HUES6 (cell line): ENCODE measurements at regions not wholly inside any gene's neighbourhood (a gene's known extent, or its start where the extent isn't known, plus 50 kb on each side); places are given as distances from the start of the nearest gene placed in this dataset.

ENCODE experiments used
- H3K27ac ChIP-seq: 2 replicates; pipeline ENCODE4 v1.7.0; 2013; ENCODE audit warnings: low read depth, mild to moderate bottlenecking, low read length, inconsistent platforms
- H3K27me3 ChIP-seq: 2 replicates; pipeline ENCODE4 v1.6.1; 2013; ENCODE audit warnings: low read length; ENCODE audit not compliant: control insufficient read depth, insufficient read depth
- H3K36me3 ChIP-seq: 2 replicates; pipeline ENCODE4 v1.6.1; 2013; ENCODE audit warnings: low read length; ENCODE audit not compliant: control insufficient read depth, insufficient read depth
- H3K4me1 ChIP-seq: 2 replicates; pipeline ENCODE4 v1.6.1; 2013; ENCODE audit warnings: low read length; ENCODE audit not compliant: control insufficient read depth, insufficient read depth
- H3K4me3 ChIP-seq: 2 replicates; pipeline ENCODE4 v1.5.1; 2013; ENCODE audit warnings: low read depth, low read length
- H3K9ac ChIP-seq: one replicate; pipeline ENCODE4 v1.6.1; 2013; ENCODE audit warnings: mild to moderate bottlenecking, low read length
- H3K9me3 ChIP-seq: 2 replicates; pipeline ENCODE4 v1.6.1; 2013; ENCODE audit warnings: low read depth, low read length; ENCODE audit not compliant: control insufficient read depth, insufficient read depth

DNA sequence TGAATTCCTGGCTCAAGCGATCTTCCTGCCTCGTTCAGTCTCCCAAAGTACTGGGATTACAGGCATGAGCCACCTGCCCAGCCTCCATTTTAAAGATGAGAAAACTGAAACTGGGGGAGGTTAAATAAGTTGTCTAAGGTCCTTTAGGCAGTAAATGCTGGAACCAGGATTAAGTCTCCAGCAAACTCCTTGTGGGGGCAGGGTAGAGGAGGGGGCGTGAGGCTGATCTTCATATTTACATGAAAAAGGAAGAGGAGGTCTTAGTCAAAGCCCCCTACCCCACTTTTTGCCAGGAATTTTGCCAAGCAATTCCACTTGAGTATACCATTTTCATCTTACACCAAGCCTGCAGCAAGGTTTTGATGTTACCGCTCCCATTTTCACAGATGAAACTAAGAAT, 76.6 kb upstream of the NR4A3 start:
- peaks cover 11% of the 10 kb centered on the region for H3K4me1 ChIP-seq
- no peak overlapping the region for H3K9ac ChIP-seq
- 0 out of 2 replicates have a peak overlapping the region, but pooled peaks have one; percentile 22 for H3K4me3 ChIP-seq
- H3K27me3 ChIP-seq: no peaks in the 10 kb centered on the region
- no peaks in the 10 kb centered on the region for H3K36me3 ChIP-seq
- no peaks in the 10 kb centered on the region for H3K9me3 ChIP-seq
- H3K27ac ChIP-seq: no peak overlapping the region

GRCh38 chr9:99746406-99746805, 75.3 kb upstream of the NR4A3 start:
- Histone ChIP-seq H3K36me3 (no peaks in the 10 kb centered on the region), H3K9ac (no peak overlapping the region), H3K4me1 (peaks cover 11% of the 10 kb centered on the region), H3K4me3 (no peak overlapping the region), H3K27ac (no peak overlapping the region), H3K9me3 (no peaks in the 10 kb centered on the region), H3K27me3 (no peaks in the 10 kb centered on the region)

DNA sequence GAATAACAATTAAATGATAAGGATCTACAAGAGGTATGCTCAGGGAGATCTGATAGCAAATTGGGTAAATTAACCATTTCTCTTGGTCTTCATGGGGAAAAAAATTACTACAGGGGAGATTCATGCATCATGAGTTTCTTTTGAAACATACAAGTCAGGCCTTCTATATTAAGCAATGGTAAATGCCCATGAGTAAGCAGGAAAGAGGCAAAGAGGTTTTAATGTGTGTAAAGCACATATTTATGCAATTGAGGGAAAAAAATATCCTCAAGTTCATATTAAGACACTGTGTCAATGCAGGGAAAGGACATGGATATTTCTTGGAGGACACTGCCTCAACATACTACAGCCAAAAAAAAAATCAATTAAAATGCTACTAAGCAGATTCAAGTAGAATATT, 73.4 kb upstream of the NR4A3 start:
- Histone ChIP-seq H3K36me3 (no peaks in the 10 kb centered on the region), H3K9me3 (no peaks in the 10 kb centered on the region), H3K4me3 (no peak overlapping the region), H3K27ac (no peak overlapping the region), H3K27me3 (no peaks in the 10 kb centered on the region), H3K4me1 (peaks cover 11% of the 10 kb centered on the region), H3K9ac (no peak overlapping the region)

- no peak overlapping the region for H3K4me3 ChIP-seq
- H3K4me1 ChIP-seq: peaks cover 11% of the 10 kb centered on the region
- no peak overlapping the region for H3K9ac ChIP-seq
- no peak overlapping the region for H3K27ac ChIP-seq
- no peaks in the 10 kb centered on the region for H3K36me3 ChIP-seq
- H3K9me3 ChIP-seq: no peaks in the 10 kb centered on the region
- no peaks in the 10 kb centered on the region for H3K27me3 ChIP-seq
Observed at GRCh38 chr9:99748676-99749075, 73.0 kb upstream of the NR4A3 start.

- H3K4me3 ChIP-seq: no peak overlapping the region
- H3K27me3 ChIP-seq: no peaks in the 10 kb centered on the region
- H3K4me1 ChIP-seq: peaks cover 9% of the 10 kb centered on the region
- no peaks in the 10 kb centered on the region for H3K36me3 ChIP-seq
- H3K9ac ChIP-seq: no peak overlapping the region
- no peak overlapping the region for H3K27ac ChIP-seq
- H3K9me3 ChIP-seq: no peaks in the 10 kb centered on the region
Observed at GRCh38 chr9:99749641-99750040, 72.0 kb upstream of the NR4A3 start.

- no peaks in the 10 kb centered on the region for H3K9me3 ChIP-seq
- no peak overlapping the region for H3K4me3 ChIP-seq
- H3K36me3 ChIP-seq: no peaks in the 10 kb centered on the region
- H3K27ac ChIP-seq: no peak overlapping the region
- no peaks in the 10 kb centered on the region for H3K27me3 ChIP-seq
- peaks cover under 1% of the 10 kb centered on the region; the same call in 1 of the 2 replicates for H3K4me1 ChIP-seq
- H3K9ac ChIP-seq: no peak overlapping the region
Observed at GRCh38 chr9:99750526-99750925, 71.2 kb upstream of the NR4A3 start.

DNA sequence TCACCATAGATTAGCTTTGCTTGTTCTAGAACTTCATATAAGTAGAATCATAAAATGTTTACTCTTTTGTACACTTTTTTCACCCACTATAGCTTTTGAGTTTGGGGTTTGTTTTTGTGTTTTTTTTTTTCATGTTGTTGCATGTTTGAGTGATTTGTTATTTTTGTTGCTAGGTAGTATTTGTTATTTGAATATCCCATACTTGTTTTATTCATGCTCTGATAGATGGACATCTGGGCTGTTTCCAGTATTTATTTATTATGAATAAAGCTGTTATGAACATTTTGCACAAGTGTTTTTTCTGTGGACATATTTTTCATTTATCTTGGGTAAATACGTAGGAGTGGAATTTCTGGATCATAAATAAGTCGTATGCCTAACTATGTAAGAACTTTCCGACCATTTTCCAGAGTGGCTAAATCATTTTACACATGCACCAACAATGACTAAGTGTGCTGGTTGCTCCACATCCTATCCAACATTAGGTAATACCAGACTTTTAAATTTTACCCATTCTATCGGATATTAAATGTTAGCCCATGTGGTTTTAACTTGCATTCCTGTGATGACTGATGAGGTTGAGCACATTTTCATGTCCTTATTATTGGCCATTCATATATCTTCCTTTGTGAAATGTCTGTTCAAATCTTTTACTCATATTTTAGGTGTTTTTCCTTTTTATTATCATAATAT, 69.1 kb upstream of the NR4A3 start:
- Histone ChIP-seq H3K9ac (no peak overlapping the region), H3K27me3 (no peaks in the 10 kb centered on the region), H3K27ac (no peak overlapping the region)

GRCh38 chr9:99753436-99753835, 68.2 kb upstream of the NR4A3 start:
- Histone ChIP-seq H3K36me3 (no peaks in the 10 kb centered on the region), H3K4me3 (no peak overlapping the region), H3K9ac (no peak overlapping the region), H3K27ac (no peak overlapping the region), H3K4me1 (no peaks in the 10 kb centered on the region), H3K27me3 (no peaks in the 10 kb centered on the region), H3K9me3 (no peaks in the 10 kb centered on the region)

More for the DNA sequence above, 69.1 kb upstream of the NR4A3 start:
- no peaks in the 10 kb centered on the region for H3K36me3 ChIP-seq
- H3K9me3 ChIP-seq: no peaks in the 10 kb centered on the region
- H3K4me1 ChIP-seq: no peaks in the 10 kb centered on the region
- H3K4me3 ChIP-seq: no peak overlapping the region

DNA sequence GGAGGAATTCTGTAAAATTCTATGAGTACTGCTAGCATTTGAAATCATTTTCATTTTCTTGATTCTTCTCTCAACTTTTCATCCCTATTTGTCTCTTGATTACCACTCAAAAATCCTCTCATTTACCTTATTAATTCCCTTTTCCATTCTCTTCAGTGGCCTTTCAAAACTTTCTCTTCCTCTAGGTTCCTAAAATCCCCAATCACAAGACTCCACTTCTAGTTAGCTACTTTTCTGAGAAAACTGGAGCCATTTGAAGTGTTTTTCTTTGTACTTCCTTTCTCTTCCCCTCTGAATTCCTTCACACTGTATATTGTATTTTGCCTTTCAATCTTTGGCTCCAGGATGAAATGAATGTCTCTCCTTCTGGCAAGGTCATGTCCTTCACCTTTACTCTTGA, 61.3 kb upstream of the NR4A3 start:
- Histone ChIP-seq H3K27ac (no peak overlapping the region), H3K9ac (no peak overlapping the region), H3K36me3 (no peaks in the 10 kb centered on the region), H3K4me3 (no peak overlapping the region), H3K9me3 (no peaks in the 10 kb centered on the region), H3K4me1 (no peaks in the 10 kb centered on the region), H3K27me3 (no peaks in the 10 kb centered on the region)

GRCh38 chr9:99762470-99762869, 59.2 kb upstream of the NR4A3 start:
- Histone ChIP-seq H3K9me3 (no peaks in the 10 kb centered on the region), H3K36me3 (no peaks in the 10 kb centered on the region), H3K27me3 (no peaks in the 10 kb centered on the region), H3K9ac (no peak overlapping the region), H3K4me1 (no peaks in the 10 kb centered on the region), H3K4me3 (no peak overlapping the region), H3K27ac (no peak overlapping the region)
